Endothelial cell of umbilical vein (primary cell): ENCODE measurements at regions not wholly inside any gene's neighbourhood (a gene's known extent, or its start where the extent isn't known, plus 50 kb on each side); places are given as distances from the start of the nearest gene placed in this dataset.

Experiments used
- BruUV-seq: library from RNA; stranded (reverse); fragments of 400-500 nt; replicated peaks from 2 replicates; lab custom pipeline; 2021; lab: Mats Ljungman, UMichigan
- CTCF ChIA-PET: fragments of 300-600, 350-600 bp; sonication (Branson Sonifier 250); formaldehyde crosslinking; loops from one replicate; lab custom pipeline; 2021; ENCODE audit warnings: antibody characterized with exemption, inconsistent platforms; lab: Charles Lee
- POLR2A ChIA-PET: fragments of 300-600, 350-600 bp; sonication (Branson Sonifier 250); formaldehyde crosslinking; loops from one replicate; lab custom pipeline; 2021; ENCODE audit warnings: antibody characterized with exemption, inconsistent platforms; lab: Charles Lee
- DNase-seq: peaks from one replicate; pipeline ENCODE4 v3.0.0-alpha.2; 2011; ENCODE audit warnings: low read depth, low spot score
- FAIRE-seq: peaks from 2 replicates; lab custom pipeline; 2011; peaks lifted over from hg19 to GRCh38; lab: Jason Lieb, UNC
- H2AFZ ChIP-seq: 2 replicates; pipeline ENCODE4 v1.6.0; 2012; ENCODE audit warnings: low read depth, low read length, control low read depth, inconsistent platforms
- H3K27ac ChIP-seq: 2 replicates; pipeline ENCODE4 v1.5.1; 2011; ENCODE audit warnings: low read depth, mild to moderate bottlenecking, control low read depth, low read length, moderate library complexity; ENCODE audit not compliant: insufficient read depth
- H3K27me3 ChIP-seq, 2 experiments: 2 replicates each; pipeline versions ENCODE4 v1.6.0 to v1.6.1; 2011; ENCODE audit warnings: low read length in 2 of 2, mixed read lengths in 1 of 2; ENCODE audit not compliant: control insufficient read depth in 2 of 2, insufficient read depth in 2 of 2
- H3K36me3 ChIP-seq, 2 experiments: 2 replicates in 1 of 2; 3 replicates in 1 of 2; pipeline ENCODE4 v1.5.1; 2011; ENCODE audit warnings: low read length in 2 of 2, mild to moderate bottlenecking in 1 of 2, moderate library complexity in 1 of 2; ENCODE audit not compliant: control insufficient read depth in 2 of 2, insufficient read depth in 2 of 2; ENCODE audit errors: extremely low read depth in 1 of 2
- H3K4me1 ChIP-seq: 3 replicates; pipeline ENCODE4 v1.5.1; 2011; ENCODE audit warnings: mild to moderate bottlenecking, low read length; ENCODE audit not compliant: control insufficient read depth, insufficient read depth; ENCODE audit errors: extremely low read depth
- H3K4me2 ChIP-seq: 2 replicates; pipeline ENCODE4 v1.6.1; 2011; ENCODE audit warnings: low read length, control low read depth, mixed read lengths; ENCODE audit not compliant: insufficient read depth
- H3K4me3 ChIP-seq, 3 experiments: fragments of 200-600 bp in 1 of 3; sonication (generic), shearing (Covaris generic) in 1 of 3; replicated peaks in 1 of 3; 2 replicates each; pipeline ENCODE4 v1.5.1; 2011 to 2016; ENCODE audit warnings: control low read depth in 3 of 3, low read length in 3 of 3, mild to moderate bottlenecking in 2 of 3, inconsistent platforms in 1 of 3, low read depth in 1 of 3, moderate library complexity in 1 of 3; ENCODE audit not compliant: insufficient read depth in 1 of 3
- H3K79me2 ChIP-seq: 2 replicates; pipeline ENCODE4 v1.6.0; 2012; ENCODE audit warnings: low read length, inconsistent platforms; ENCODE audit not compliant: control insufficient read depth, insufficient read depth
- H3K9ac ChIP-seq: replicated peaks from 2 replicates; pipeline ENCODE3; 2011; ENCODE audit warnings: low read length, control low read depth; ENCODE audit not compliant: insufficient read depth; ENCODE audit errors: extremely low read depth
- H3K9me1 ChIP-seq: replicated peaks from 3 replicates; pipeline ENCODE4 v1.6.0; 2011; ENCODE audit warnings: mild to moderate bottlenecking, low read length; ENCODE audit not compliant: control insufficient read depth, insufficient read depth; ENCODE audit errors: extremely low read depth
- H3K9me3 ChIP-seq: replicated peaks from 2 replicates; pipeline ENCODE4 v1.5.1; 2012; ENCODE audit warnings: low read length, inconsistent platforms; ENCODE audit not compliant: control insufficient read depth, insufficient read depth
- H4K20me1 ChIP-seq: replicated peaks from 2 replicates; pipeline ENCODE3; 2011; ENCODE audit warnings: mild to moderate bottlenecking, low read length; ENCODE audit not compliant: control insufficient read depth, insufficient read depth; ENCODE audit errors: extremely low read depth
- CTCF ChIP-seq, 2 donors: IDR thresholded peaks; 1 replicate in 1 of 2; 2 replicates in 1 of 2; pipeline ENCODE4 v1.5.1; 2011; ENCODE audit warnings: low read length in 2 of 2, mild to moderate bottlenecking in 2 of 2, moderate library complexity in 2 of 2, control low read depth in 1 of 2, inconsistent platforms in 1 of 2, low read depth in 1 of 2; ENCODE audit not compliant: insufficient read depth in 1 of 2; ENCODE audit errors: extremely low read depth in 1 of 2
- EZH2 ChIP-seq: IDR thresholded peaks from 2 replicates; pipeline ENCODE4 v1.6.1; 2012; ENCODE audit warnings: borderline replicate concordance, low read depth, mild to moderate bottlenecking, moderate library complexity, low read length, inconsistent platforms; ENCODE audit not compliant: severe bottlenecking
- FOS ChIP-seq: IDR thresholded peaks from 2 replicates; pipeline ENCODE4 v1.6.1; 2011; ENCODE audit warnings: mild to moderate bottlenecking, low read length, moderate library complexity, borderline replicate concordance; ENCODE audit not compliant: insufficient read depth
- GATA2 ChIP-seq: IDR thresholded peaks from 2 replicates; pipeline ENCODE4 v1.7.0; 2011; ENCODE audit warnings: low read depth, mild to moderate bottlenecking, moderate library complexity, mixed read lengths, low read length; ENCODE audit not compliant: insufficient read length, insufficient read depth
- JUN ChIP-seq: IDR thresholded peaks from 2 replicates; pipeline ENCODE4 v1.6.1; 2011; ENCODE audit warnings: borderline replicate concordance, low read depth; ENCODE audit not compliant: insufficient read length, insufficient read depth
- MYC ChIP-seq: IDR thresholded peaks from one replicate; pipeline ENCODE4 v1.6.1; 2011; ENCODE audit warnings: mild to moderate bottlenecking, low read depth, low read length
- POLR2A ChIP-seq: IDR thresholded peaks from 2 replicates; pipeline ENCODE4 v1.6.1; 2012; ENCODE audit warnings: low read depth, mild to moderate bottlenecking, control low read depth, low read length
- POLR2AphosphoS5 ChIP-seq: IDR thresholded peaks from 2 replicates; pipeline ENCODE4 v1.6.1; 2012; ENCODE audit warnings: low read depth, mild to moderate bottlenecking, control low read depth, low read length, moderate library complexity; ENCODE audit not compliant: insufficient read depth
- dilution Hi-C: fragments of 300-500 bp; cut with MboI; formaldehyde crosslinking; loops from one replicate; pipeline ENCODE4 v1.15.0; 2019; ENCODE audit warnings: low sequenced_read_pairs; ENCODE audit not compliant: extremely low pct_ligation_motif_present
- intact Hi-C: fragments of 100-400 bp; cut with micrococcal nuclease; formaldehyde crosslinking; loops from one replicate; pipeline ENCODE4 v1.10.0; 2022
- TF ChIP-seq, protein P1 (sequence below): IDR thresholded peaks from 2 replicates; pipeline ENCODE4 v1.6.1; 2011; ENCODE audit not compliant: insufficient read depth, insufficient read length

- Histone ChIP-seq H3K9me1 (no peaks in the 10 kb centered on the region), H3K27me3 (peaks cover 0 to 4% of the 10 kb centered on the region in 2 experiments), H3K9me3 (no peaks in the 10 kb centered on the region), H3K79me2 (no peaks in the 10 kb centered on the region), H3K27ac (no peak overlapping the region), H3K36me3 (no peaks in the 10 kb centered on the region), H4K20me1 (no peaks in the 10 kb centered on the region), H2AFZ (no peak overlapping the region), H3K9ac (no peak overlapping the region), H3K4me2 (no peak overlapping the region), H3K4me1 (no peaks in the 10 kb centered on the region), H3K4me3 (no peak overlapping the region)
- TF ChIP-seq CTCF (IDR thresholded peaks at IDR 0.05; ENCODE audit: extremely low read depth in 1 of 2, insufficient read depth in 1 of 2, low read depth in 1 of 2, low read length in 2 of 2) (no peak), GATA2 (no peak), EZH2 (no peak), MYC (no peak), JUN (no peak), FOS (no peak), POLR2AphosphoS5 (no peak), POLR2A (no peak)
- TF ChIP-seq, protein P1, sequence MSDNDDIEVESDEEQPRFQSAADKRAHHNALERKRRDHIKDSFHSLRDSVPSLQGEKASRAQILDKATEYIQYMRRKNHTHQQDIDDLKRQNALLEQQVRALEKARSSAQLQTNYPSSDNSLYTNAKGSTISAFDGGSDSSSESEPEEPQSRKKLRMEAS = no peak
- BruUV-seq = no TSS peak
- DNase-seq = no peak
- dilution Hi-C loops (no loop called here), intact Hi-C loops (no loop called here)
- no peak for FAIRE-seq
- ChIA-PET CTCF (interaction anchor here (1.0 kb wide), 1 partner anchor 8 kb away, joined by 3 read pairs; no protein-coding TSS in a partner anchor), POLR2A (no interaction called here)
Observed at GRCh38 chr15:70348581-70349344, 251.0 kb upstream of the TLE3 start.
